ENCODE measurements at regions not wholly inside any gene's neighbourhood (a gene's known extent, or its start where the extent isn't known, plus 50 kb on each side); places are given as distances from the start of the nearest gene placed in this dataset.
"Not testable (repeated sequence)": the region's sequence is repeated elsewhere in the genome, so short reads cannot be mapped to it uniquely, and the experiment has no call there.

DNA sequence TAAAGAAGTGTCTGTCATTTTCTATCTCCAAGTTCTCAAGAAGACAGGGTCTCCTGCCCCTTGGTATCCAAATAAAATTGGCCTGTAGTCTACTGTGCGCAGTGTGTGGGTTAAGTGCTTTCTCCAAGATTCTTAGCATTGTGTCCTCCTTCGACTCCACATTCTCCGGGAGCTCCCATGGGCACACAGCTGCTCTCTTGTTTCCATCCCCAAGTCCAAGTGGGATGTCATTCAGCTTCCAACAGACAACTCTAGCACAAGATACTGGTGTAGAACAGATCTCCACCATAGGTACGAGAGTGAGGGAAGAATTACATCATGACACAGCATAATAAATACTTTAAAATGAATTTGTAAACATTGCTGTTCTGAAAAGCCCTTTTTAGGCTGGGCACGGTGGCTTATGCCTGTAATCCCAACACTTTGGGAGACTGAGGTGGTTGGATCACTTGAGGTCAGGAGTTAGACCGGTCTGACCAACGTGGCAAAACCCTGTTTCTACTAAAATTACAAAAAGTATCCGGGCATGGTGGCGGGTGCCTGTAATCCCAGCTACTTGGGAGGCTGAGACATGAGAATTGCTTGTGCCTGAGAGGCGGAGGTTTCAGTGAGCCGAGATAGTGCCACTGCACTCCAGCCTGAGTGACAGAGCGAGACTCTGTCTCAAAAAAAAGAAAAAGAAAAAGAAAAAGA lies 196.2 kb downstream of the C9orf152 start:
- DNase-seq (ENCODE audit: low read depth in 3 of 3, low spot score in 1 of 3), result no peak

DNA sequence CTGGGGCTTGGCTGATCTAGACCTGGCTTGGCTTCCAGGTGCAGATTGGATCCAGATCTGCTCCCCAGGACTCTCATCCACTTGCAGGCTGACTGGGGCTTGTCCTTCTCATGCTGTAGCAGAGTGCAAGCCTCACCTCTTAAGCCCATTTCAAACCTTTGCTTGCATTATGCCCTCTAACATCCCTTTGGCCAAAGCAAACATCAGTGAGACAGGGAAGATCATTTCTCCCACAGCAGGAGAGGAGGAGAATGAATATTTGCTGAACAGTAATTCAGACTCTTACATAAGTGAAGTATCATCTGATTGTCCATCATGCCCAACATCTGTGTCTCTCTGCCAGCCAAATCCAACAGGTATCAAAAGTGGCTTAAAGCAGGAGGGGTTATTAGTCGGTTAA lies 194.9 kb downstream of the C9orf152 start:
- DNase-seq (ENCODE audit: low read depth in 3 of 3, low spot score in 1 of 3), result no peak

DNA sequence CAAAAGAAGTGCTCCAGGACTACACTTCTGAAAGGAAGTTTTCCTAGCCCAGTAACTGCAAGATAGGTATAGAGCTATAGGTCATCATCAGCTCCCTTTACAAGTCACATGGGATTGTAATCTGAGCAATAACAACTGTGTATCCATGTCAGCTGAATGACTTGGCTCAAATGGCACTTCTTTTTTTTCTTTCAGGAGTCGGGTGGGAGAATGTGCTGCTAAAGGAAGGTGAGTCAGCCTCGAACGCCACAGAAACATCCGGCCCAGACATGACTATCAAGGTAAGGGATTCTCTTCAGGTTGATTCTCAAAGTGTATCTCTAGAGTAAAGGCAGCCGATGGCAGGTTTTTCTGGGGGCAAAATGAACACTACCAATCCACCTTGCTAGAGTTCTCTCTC lies 192.2 kb downstream of the C9orf152 start:
- no peak for DNase-seq (ENCODE audit: low read depth in 3 of 3, low spot score in 1 of 3)

DNA sequence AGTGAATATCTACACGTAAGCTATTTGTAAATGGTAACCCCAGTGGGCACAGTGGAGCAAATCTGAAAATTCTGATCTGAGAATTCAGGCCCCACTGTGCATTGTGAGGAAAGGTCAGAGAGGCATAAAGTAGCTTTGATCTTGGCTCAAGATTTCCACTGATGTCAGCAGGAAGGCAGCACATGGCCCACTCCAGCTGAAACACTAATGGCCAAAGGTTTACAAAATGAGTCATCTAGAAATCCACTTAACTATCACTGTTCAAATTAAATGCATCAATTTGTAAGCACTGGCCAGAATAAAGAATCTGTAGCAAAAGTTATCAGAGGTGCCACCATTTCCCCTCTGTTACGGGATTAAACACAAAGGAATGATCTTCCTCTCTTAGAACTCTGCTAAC lies 191.6 kb downstream of the C9orf152 start:
- no peak for DNase-seq (ENCODE audit: low read depth in 3 of 3, low spot score in 1 of 3)

DNA sequence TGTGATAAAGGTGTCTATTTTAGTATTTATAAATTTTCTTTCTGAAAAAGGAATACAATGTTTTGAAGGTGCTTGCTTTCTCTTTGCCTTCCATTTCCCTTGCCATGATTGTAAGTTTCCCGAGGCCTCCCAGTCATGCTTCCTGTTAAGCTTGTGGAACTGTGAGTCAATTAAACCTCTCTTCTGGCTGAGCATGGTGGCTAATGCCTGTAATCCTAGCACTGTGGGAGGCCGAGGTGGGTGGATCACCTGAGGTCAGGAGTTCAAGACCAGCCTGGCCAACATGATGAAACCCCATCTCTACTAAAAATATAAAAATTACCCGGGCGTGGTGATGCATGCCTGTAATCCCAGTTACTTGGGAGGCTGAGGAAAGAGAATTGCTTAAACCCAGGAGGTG lies 187.7 kb downstream of the C9orf152 start:
- DNase-seq (ENCODE audit: low read depth in 3 of 3, low spot score in 1 of 3), result not testable (repeated sequence)

DNA sequence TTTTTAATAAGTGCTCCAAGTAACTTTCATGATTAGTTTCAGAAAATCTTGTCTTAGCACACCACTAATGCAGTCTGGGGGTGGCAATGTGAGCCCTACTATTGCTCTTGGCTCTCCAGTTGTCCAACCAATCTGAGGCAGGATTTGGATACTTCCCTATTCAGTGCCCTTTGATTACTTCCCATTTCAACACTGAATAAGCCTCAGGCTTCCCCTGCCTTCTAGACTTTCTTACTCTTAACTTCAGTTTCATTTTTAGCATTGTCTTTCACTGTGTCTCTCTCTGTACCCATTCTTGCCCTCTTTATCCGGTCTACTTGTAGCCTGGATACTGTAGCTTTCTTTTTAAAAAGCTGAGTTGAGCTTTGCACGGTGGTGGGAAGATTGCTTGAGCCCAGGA lies 186.1 kb downstream of the C9orf152 start:
- no peak for DNase-seq (ENCODE audit: low read depth in 3 of 3, low spot score in 1 of 3)

DNA sequence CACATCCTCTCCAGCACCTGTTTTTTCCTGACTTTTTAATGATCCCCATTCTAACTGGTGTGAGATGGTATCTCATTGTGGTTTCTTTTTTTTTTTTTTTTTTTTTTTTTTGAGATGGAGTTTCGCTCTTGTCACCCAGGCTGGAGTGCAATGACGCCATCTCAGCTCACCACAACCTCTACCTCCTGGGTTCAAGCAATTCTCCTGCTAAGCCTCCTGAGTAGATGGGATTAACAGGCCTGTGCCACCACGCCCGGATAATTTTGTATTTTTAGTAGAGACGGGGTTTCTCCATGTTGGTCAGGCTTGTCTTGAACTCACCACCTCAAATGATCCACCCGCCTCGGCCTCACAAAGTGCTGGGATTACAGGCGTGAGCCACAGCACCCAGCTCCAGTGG lies 184.7 kb downstream of the C9orf152 start:
- not testable (repeated sequence) for DNase-seq (ENCODE audit: low read depth in 3 of 3, low spot score in 1 of 3)

DNA sequence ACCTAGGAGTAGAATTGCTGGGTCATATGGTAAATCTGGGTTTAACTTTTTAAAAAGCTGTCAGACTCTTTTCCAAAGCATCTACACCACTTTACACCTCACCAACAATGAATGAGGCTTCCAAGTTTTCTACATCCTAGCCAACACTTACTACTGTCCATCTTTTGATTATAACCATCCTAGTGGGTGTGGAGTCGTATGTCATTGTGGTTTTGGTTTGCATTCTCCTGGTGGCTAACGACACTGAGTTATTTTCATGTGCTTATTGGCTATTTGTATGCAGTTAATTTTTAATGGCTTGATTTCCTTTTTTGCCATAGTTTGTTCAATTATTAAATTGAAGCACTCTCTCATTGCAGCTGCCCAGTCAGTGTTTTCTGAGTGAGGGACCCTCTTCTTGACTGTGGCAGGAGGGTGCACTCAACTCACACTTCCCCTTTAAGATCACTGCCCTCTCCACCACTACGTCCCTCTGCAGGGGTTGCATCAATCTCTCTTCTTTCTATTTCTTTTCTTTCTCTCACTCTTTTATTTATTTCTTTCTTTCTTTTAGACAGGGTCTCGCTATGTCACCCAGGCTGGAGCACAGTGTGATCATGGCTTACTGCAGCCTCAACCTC lies 182.3 kb downstream of the C9orf152 start:
- DNase-seq (ENCODE audit: low read depth in 3 of 3, low spot score in 1 of 3), result no peak

DNA sequence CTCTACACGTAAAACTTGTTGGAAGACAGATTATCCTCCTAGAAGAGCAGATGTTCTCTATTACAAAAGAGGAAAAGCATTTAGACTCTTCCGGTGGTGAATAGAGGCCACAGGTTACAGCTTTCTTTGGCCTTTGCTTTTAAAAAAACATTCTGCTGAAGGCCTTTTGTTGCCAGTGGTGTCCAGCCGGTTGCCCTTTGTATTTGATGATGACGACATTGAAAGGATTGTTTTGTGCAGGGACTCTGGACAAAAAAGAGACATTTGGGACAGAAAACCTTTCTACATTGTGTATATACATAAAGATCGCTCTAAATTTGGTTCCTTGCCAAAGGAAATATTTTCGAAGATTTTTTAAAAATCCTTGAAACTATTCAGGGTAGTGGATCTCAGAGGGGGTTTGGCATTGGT lies 180.3 kb downstream of the C9orf152 start:
- DNase-seq (ENCODE audit: low read depth in 3 of 3, low spot score in 1 of 3), result no peak

DNA sequence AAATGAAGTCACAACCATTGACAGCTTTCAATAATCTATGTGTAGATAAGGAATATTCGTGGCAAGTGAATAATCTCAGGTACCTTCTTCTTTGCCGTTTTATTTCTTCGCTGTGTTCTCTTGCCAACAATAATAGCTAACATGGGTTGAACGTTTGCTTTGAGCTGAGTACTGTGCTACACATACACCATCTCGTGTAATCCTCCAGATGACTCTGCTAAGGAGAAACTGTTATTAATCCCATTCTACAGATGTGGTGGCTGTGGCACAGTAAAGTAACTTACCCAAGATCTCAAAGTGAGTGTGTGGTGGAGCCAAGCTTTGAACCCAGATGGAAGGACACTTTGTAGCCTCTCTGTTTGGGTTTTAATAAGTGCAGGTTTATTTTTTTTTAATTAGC lies 179.7 kb downstream of the C9orf152 start:
- no peak for DNase-seq (ENCODE audit: low read depth in 3 of 3, low spot score in 1 of 3)

DNA sequence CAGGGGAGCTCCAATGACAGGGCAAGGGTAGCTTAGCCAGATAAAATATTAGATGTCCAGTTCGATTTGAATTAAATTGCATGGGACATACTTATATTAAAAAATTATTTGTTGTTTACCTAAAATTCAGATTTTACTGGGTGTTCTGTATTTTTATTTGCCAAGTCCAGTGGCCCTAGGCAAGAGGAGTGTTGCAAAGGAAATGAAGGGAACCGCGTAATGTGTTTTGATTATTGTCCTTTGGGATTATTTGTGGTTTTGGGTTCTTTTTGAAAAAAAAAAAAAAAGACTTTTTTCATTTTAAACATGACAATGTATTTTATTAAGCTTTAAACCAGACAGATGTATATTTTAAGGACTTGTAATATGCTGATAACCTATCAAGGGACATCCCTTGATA lies 179.3 kb downstream of the C9orf152 start:
- DNase-seq (ENCODE audit: low read depth in 3 of 3, low spot score in 1 of 3), result no peak

DNA sequence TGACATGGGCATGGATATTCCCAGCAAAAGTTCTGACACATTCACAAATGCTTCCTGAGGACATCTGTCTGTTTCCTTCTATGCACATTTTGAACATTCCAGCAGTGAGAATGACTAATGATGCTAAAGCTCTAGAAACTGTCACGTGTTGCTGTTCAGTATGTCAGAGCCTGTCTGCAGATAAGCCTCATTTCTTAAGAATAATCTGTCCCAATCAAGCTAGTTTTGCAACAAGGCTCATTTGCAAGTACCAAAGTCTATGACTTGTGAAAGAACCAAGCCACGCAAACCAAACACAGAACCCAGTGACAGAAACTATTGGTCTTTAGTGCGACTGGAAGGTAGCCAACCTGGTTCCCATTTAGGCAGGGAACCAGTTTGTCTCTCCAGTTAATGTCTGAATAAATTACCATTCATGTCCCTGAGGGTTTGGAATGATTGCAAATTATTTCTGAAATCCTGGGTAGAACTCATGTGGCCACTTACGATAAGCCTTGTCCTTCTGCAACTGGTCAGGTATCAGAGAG lies 178.5 kb downstream of the C9orf152 start:
- no peak for DNase-seq (ENCODE audit: low read depth in 3 of 3, low spot score in 1 of 3)

DNA sequence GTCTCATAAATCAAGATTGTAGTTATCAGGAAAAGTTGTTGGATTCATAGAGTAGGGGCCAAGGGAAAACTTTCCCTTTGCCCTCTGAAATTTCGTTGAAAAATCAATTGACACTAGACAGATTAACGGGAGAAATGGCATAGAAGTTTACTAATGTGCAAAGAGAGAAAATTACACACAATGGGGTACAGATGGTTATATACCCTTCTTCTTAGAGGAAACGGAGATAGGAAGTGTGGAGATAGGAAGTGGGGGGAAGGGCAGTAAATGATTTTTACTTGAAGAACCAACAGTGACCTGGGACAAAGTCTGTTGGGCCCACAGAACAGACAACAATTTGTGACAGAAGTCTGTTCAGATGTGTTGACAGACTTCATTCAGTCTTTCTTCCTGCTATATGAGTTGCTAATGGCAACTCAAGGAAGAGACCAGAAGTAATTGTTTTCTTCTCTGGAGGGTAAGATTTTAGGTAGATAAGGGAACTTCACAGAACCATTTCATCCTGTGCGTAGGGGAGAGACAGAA lies 177.9 kb downstream of the C9orf152 start:
- DNase-seq (ENCODE audit: low read depth in 3 of 3, low spot score in 1 of 3), result no peak

DNA sequence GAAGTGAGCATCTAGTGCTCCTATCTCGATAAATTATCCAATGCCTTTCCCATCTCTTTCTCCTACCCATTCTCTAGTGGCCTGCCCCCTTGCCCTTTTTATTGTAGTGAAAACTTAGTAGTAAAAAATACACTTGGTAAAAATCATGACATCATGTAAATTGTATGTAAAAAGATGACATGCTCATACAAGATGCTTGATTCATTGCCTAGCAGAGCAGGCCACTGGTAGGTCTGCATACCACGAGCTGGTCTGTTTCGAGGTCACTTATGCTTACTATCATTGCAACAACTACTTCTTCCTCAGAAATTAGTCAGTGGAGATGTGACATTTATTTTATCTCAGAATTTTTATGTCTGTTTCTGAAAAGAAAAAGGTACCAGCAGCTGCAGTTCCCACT lies 177.3 kb downstream of the C9orf152 start:
- no peak for DNase-seq (ENCODE audit: low read depth in 3 of 3, low spot score in 1 of 3)

DNA sequence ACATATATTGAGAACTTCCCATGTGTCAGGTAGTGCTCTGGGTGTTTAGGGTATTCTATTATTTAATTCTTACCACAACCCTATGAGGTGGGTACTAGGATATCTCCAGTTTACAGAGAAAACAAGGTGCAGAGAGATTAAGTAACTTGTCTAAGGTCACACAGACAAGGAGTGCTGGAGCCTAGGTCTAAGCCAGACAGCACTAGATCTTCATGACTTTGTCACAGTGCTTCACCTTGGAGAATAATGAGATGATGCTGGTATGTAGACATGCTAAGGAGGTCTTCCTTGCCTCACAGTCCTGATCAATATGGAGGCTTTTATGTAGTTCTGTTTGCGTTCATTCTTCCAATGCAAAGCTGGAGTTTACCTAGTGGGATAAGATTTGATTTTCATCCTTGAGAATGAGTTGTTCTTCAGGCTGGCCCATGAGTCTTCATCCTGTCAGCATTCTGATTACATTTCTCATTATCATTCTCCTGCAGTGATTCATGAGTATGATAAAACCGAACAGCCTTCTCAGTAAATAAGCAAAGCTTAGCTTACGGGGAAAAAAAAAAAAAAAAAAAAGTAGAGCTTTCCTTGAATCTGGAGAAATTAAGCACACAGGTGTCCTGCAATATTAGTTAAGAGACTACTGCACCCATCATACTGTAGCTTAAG lies 176.3 kb downstream of the C9orf152 start:
- DNase-seq (ENCODE audit: low read depth in 3 of 3, low spot score in 1 of 3), result no peak

DNA sequence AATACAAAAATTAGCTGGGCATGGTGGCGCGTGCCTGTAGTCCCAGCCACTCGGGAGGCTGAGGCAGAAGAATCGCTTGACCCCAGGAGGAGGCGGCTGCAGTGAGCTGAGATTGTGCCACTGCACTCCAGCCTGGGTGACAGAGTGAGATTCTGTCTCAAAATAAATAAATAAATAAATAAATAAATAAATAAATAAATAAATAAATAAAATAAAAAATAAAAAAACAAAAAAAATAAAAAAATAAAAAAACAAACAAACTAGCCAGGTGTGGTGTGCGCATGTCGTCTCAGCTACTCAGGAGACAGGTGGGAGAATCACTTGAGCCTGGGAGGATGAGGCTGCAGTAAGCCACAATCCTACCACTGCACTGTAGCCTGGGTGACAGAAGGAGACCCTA lies 175.4 kb downstream of the C9orf152 start:
- DNase-seq (ENCODE audit: low read depth in 3 of 3, low spot score in 1 of 3), result not testable (repeated sequence)

DNA sequence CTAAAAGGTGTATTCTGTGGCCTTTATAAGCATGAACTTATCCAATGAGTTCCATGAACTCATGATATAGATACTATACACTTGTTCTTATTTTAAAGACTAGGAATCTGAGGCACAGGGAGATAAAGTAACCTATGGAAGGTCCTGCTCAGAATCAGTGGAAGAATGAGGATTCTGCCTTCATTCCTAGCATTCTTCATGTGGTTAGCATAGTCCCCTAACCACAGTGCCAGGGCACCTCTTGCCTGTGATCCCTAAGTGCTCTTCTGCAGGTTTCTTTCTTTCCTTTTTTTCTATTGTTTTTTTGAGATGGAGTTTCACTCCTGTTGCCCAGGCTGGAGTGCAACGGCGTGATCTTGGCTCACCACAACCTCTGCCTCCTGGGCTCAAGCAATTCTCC lies 174.1 kb downstream of the C9orf152 start:
- no peak for DNase-seq (ENCODE audit: low read depth in 3 of 3, low spot score in 1 of 3)

DNA sequence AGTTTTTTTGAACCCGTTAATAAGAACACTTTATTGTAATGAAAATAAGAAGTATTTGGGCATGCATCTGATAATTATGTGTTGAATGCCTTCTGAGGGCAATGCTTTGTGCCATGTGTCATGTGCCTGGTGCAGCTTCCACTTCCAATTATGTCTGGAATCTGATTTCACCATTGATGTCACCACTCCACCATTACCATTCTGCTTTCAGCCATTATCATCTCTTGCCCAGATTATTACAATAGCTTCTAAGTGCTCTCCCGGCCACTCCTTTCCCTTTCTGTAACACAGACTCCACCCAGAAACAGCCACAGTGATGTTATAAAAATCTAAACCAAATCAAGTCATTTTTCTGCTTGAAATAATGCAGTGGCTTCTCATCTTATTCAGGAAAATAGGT lies 171.7 kb downstream of the C9orf152 start:
- no peak for DNase-seq (ENCODE audit: low read depth in 3 of 3, low spot score in 1 of 3)

DNA sequence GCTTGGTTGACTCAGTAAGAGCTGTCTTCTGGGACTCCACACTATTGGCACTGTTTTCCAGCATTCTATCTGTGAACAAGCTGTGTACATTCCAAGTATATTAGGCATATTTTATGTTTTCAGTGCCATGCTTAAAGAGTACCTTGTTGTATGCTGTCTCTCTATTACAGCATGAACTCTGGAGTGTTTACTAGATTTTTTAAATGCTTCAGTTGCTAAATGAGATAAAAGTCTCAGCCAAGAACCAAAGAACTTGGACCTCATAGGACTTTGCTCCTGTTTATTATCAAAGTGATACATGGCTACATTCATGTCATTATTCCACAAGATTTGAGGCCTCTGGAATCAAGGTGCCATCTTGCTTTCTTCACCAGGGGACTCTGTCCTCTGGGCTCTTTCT lies 167.2 kb downstream of the C9orf152 start:
- DNase-seq (ENCODE audit: low read depth in 3 of 3, low spot score in 1 of 3), result no peak

DNA sequence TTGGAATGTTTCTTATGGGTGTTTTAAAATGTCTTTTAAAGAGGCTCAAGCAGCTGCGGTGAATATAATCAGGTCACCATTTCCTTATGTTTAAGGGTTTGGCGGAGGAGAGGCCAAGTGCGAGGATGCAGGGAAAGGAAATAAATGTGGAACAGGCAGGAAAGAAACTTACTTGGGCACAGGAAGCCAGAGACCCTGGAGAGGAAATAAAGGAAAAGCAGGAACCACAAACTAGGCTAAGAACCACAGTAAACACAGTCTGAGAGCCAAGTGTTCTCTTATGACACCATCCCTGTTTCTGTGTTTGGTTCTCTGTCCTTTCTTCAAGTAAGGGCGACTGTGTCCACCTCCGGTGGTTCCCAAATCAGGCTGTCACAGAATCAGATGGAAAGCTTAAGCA lies 166.5 kb downstream of the C9orf152 start:
- no peak for DNase-seq (ENCODE audit: low read depth in 3 of 3, low spot score in 1 of 3)

DNA sequence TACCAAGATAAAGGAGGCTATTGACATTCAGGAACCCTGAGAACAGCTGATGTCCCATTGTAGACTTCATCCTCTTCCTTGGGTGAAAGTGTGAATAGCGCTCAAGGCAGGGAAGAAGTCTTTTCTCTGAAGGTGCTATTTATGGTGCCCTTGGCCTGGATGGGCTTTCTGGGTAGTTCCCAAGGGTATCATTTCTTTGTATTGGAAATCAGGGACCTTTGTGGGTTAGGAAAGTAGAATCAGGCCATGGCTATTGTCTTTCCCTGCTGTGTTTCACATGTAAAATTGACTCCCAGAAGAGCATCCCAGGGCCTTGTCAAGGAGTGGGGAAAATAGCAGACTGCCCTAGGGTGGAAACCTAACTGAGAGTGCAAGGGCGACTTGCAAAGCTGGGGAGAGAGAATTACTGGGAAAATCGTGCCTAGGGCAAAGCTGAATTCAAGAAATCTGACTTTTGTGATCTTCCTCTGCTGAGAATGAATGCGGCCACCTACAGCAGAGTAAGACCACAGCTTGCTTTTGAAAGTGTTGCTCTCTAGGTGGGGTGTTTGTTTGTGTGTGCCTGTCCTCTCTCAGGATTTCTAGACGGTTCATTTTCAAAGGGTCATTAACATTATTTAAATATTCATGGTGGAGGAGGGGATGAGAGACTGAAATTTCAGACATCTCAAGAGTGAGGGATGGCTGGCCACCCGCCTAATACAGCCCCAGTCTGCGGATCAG lies 160.6 kb downstream of the C9orf152 start:
- DNase-seq (ENCODE audit: low read depth in 3 of 3, low spot score in 1 of 3), result no peak

All from stimulated activated CD4-positive, alpha-beta T cell treated with anti-CD3 and anti-CD28 coated beads, TNF-alpha, amount 100 ng/mL, for 1 hour (primary cell).